Uterus (tissue), 3 donors: ENCODE measurements at regions not wholly inside any gene's neighbourhood (a gene's known extent, or its start where the extent isn't known, plus 50 kb on each side); places are given as distances from the start of the nearest gene placed in this dataset.

Source experiments
- DNase-seq, 2 donors: peaks; one replicate each; pipeline ENCODE4 v3.0.0-alpha.2; 2019 to 2020
- H3K27ac ChIP-seq, 2 donors: fragments of 200-600 bp; sonication (generic); 1 replicate in 1 of 2; 2 replicates in 1 of 2; pipeline ENCODE4 v1.5.1; 2016 to 2018
- H3K27me3 ChIP-seq, 2 donors: fragments of 200-600 bp; sonication (generic); one replicate each; pipeline ENCODE4 v1.5.1; 2018 to 2019; ENCODE audit warnings: control low read depth in 1 of 2
- H3K36me3 ChIP-seq, 2 donors: fragments of 200-600 bp; sonication (generic); one replicate each; pipeline ENCODE4 v1.5.1; 2019; ENCODE audit warnings: control low read depth in 1 of 2
- H3K4me1 ChIP-seq, 2 donors: fragments of 200-600 bp; sonication (generic); one replicate each; pipeline ENCODE4 v1.5.1; 2018 to 2019; ENCODE audit warnings: control low read depth in 1 of 2
- H3K4me3 ChIP-seq, 2 donors: fragments of 200-600 bp; sonication (generic); 1 replicate in 1 of 2; 2 replicates in 1 of 2; pipeline ENCODE4 v1.5.1; 2018 to 2019; ENCODE audit warnings: mild to moderate bottlenecking in 1 of 2
- H3K9me3 ChIP-seq, 2 donors: fragments of 200-600 bp; sonication (generic); one replicate each; pipeline ENCODE4 v1.5.1; 2019; ENCODE audit warnings: control low read depth in 1 of 2
- CTCF ChIP-seq, 4 experiments: fragments of 200-600 bp in 2 of 4; fragments of 450-650 bp in 2 of 4; sonication (generic) in 2 of 4; IDR thresholded peaks; one replicate each; pipeline ENCODE4 v1.5.1; 2016 to 2019; ENCODE audit warnings: antibody characterized with exemption in 4 of 4, mild to moderate bottlenecking in 2 of 4, moderate library complexity in 1 of 4
- POLR2A ChIP-seq, 2 donors: fragments of 450-650 bp; IDR thresholded peaks; one replicate each; pipeline ENCODE4 v1.6.1; 2016; ENCODE audit warnings: antibody characterized with exemption in 2 of 2, mild to moderate bottlenecking in 1 of 2, moderate library complexity in 1 of 2
- intact Hi-C: fragments of 100-400 bp; cut with DNase I; formaldehyde crosslinking; loops from one replicate; pipeline ENCODE4 v1.15.1; 2023; ENCODE audit warnings: low total_unique reads
- donor health status: DM: yes; HTN: yes; CAD: no.

DNA sequence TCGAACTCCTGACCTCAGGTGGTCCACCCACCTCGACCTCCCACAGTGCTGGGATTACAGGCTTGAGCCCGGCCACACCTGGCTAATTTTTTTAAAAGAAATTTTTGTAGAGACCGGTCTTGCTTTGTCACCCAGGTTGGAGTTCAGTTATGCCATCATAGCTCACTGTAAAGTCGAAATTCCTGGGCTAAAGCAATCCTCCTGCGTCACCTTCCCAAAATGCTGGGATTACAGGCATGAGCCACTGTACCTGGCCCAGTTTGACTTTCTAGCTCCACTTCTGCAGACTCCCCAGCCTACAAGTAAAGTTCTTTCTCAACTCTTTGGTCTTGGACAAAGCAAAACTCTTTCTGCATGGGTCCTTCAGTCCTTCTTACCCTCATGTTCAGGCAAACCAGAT lies 214.1 kb downstream of the SKIDA1 start:
- H3K27me3 ChIP-seq: no peaks in the 10 kb centered on the region
- no peaks in the 10 kb centered on the region for H3K9me3 ChIP-seq
- no peaks in the 10 kb centered on the region for H3K36me3 ChIP-seq
- intact Hi-C loops: loop anchor here (10.0 kb wide), 1 partner anchor 53 kb away; no protein-coding TSS in a partner anchor
- no peak for DNase-seq
- peaks cover 6 to 9% of the 10 kb centered on the region in 2 donors for H3K4me1 ChIP-seq
- no peak overlapping the region for H3K4me3 ChIP-seq
- TF ChIP-seq POLR2A (IDR thresholded peaks at IDR 0.05): no peak
- TF ChIP-seq CTCF (IDR thresholded peaks at IDR 0.05): no peak
- H3K27ac ChIP-seq: no peak overlapping the region

DNA sequence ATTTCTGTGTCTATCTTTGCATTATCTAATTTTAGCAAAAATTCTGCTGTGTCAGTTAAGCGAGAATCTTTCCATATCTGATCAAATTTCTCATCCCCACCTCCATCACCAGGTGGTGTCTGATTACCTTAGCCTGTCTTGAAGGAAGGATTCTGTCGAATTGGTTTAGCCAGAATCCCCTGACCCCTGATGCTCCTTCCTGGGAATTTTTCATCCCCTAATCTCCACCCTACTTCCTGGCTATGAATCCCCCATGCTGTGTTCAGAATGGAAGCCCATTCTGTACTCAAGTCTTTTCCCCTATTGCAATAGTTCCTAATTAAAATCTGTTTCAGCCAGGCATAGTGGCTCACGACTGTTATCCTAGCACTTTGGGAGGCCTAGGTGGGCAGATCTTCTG lies 216.1 kb downstream of the SKIDA1 start:
- TF ChIP-seq CTCF (IDR thresholded peaks at IDR 0.05): no peak
- TF ChIP-seq POLR2A (IDR thresholded peaks at IDR 0.05): no peak
- Histone ChIP-seq H3K9me3 (no peaks in the 10 kb centered on the region), H3K4me1 (no peaks in the 10 kb centered on the region), H3K27ac (no peak overlapping the region), H3K27me3 (no peaks in the 10 kb centered on the region), H3K36me3 (no peaks in the 10 kb centered on the region), H3K4me3 (no peak overlapping the region)
- DNase-seq: no peak
- intact Hi-C loops: no loop called here

DNA sequence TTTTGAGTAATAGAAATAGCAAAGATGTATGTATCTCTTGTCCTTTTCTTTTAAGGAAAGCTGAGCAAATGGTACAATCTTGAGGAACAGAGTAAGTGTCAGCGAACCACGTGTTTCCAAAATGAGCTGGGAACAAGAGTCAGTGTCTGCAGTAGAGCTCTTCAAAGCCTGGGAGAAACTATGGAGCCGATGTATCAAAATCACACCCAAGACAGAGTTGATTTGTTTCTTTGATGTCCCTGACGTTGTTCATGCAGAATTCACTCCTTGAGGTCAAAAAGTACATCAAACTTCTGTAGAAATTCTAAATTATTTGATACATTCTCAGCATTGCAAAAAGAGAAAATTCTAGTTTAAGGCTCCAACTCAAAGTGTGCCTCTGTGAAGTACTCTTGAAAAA lies 216.5 kb downstream of the SKIDA1 start:
- no peak for DNase-seq
- Histone ChIP-seq H3K27ac (no peak overlapping the region), H3K9me3 (no peaks in the 10 kb centered on the region), H3K4me3 (no peak overlapping the region), H3K36me3 (no peaks in the 10 kb centered on the region), H3K27me3 (no peaks in the 10 kb centered on the region), H3K4me1 (no peaks in the 10 kb centered on the region)
- intact Hi-C loops: no loop called here
- TF ChIP-seq CTCF (IDR thresholded peaks at IDR 0.05): no peak
- no peak for TF ChIP-seq POLR2A (IDR thresholded peaks at IDR 0.05)

GRCh38 chr10:21308018-21308417 lies 217.5 kb downstream of the SKIDA1 start:
- intact Hi-C loops: no loop called here
- Histone ChIP-seq H3K27ac (no peak overlapping the region), H3K27me3 (no peaks in the 10 kb centered on the region)

GRCh38 chr10:21304608-21305007 lies 220.9 kb downstream of the SKIDA1 start:
- DNase-seq: no peak
- Histone ChIP-seq H3K27me3 (no peaks in the 10 kb centered on the region), H3K27ac (no peak overlapping the region), H3K4me1 (no peaks in the 10 kb centered on the region), H3K9me3 (no peaks in the 10 kb centered on the region), H3K36me3 (no peaks in the 10 kb centered on the region), H3K4me3 (no peak overlapping the region)
- no peak for TF ChIP-seq CTCF (IDR thresholded peaks at IDR 0.05)
- TF ChIP-seq POLR2A (IDR thresholded peaks at IDR 0.05): no peak
- intact Hi-C loops: no loop called here

More at GRCh38 chr10:21308018-21308417, 217.5 kb downstream of the SKIDA1 start:
- Histone ChIP-seq H3K4me1 (no peaks in the 10 kb centered on the region), H3K9me3 (no peaks in the 10 kb centered on the region), H3K36me3 (no peaks in the 10 kb centered on the region), H3K4me3 (no peak overlapping the region)
- TF ChIP-seq POLR2A (IDR thresholded peaks at IDR 0.05) (no peak), CTCF (IDR thresholded peaks at IDR 0.05) (no peak)
- no peak for DNase-seq
